ENCODE measurements at regions not wholly inside any gene's neighbourhood (a gene's known extent, or its start where the extent isn't known, plus 50 kb on each side); places are given as distances from the start of the nearest gene placed in this dataset.
"Not testable (repeated sequence)": the region's sequence is repeated elsewhere in the genome, so short reads cannot be mapped to it uniquely, and the experiment has no call there.

- Mint-ChIP-seq H3K36me3 (ENCODE audit: low read depth) (no peaks in the 10 kb centered on the region), H3K9me3 (no peaks in the 10 kb centered on the region), H3K4me3 (no peak overlapping the region), H3K4me1 (ENCODE audit: low read depth) (peaks cover 61% of the 10 kb centered on the region), H3K27ac (peak overlapping the region; percentile 50), H3K27me3 (ENCODE audit: low read depth) (no peaks in the 10 kb centered on the region)
- intact Hi-C loops (cut with micrococcal nuclease) = loop anchor here (2.0 kb wide), 2 partner anchors 218 to 228 kb away; no protein-coding TSS in a partner anchor
- DNase-seq = no peak
- CTCF ChIA-PET = interaction anchor here (0.5 to 1.4 kb wide), 9 partner anchors 14 to 248 kb away, joined by 3 to 12 read pairs (median 4); no protein-coding TSS in a partner anchor
Observed at GRCh38 chr20:53870426-53871315, 199.7 kb downstream of the BCAS1 start.

DNA sequence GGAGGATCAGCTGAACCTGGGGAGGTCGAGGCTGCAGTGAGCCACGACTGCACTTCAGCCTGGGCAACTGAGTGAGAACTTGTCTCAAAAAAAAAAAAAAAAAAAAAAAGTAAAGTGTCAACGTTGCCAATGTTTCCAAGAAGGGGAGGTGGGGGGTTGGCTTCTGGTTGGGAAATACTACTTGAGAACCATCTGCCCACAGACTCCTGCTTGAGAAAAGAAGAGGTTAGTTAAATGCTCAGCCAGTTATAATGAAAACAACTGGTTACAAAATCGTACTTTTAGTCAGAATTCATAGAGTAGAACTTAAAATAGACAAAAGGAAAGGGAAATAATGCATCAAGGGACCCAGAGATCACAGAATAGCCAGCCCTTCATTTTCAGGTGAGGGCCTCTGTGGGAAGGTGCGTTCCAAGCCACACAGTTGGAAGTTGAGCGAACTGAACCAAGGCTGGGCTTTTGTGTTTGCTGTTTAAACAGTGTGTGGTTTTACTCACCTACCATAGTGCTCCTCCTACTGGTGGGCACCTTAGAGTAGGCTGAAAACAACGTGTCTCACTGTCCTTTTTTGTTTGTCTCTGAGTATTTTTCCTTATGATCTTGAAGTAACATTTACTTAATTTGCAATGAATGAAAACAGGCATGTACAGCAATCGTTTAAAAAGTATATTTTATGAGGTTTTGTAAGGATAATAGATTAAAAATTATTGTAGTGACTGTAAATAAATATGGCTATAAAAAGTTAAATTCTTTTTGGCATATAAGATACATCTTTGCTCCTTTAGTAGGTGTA is 200.7 kb downstream of the BCAS1 start:
- peaks cover 67% of the 10 kb centered on the region for H3K4me1 Mint-ChIP-seq (ENCODE audit: low read depth)
- H3K4me3 Mint-ChIP-seq = peak overlapping the region; percentile 57
- intact Hi-C loops (cut with micrococcal nuclease) = loop anchor here (1.0 to 5.0 kb wide), 9 partner anchors 24 to 291 kb away; no protein-coding TSS in a partner anchor
- H3K36me3 Mint-ChIP-seq (ENCODE audit: low read depth) = no peaks in the 10 kb centered on the region
- H3K27ac Mint-ChIP-seq = peak overlapping the region; percentile 90
- DNase-seq = peak; percentile 85
- H3K27me3 Mint-ChIP-seq (ENCODE audit: low read depth) = no peaks in the 10 kb centered on the region
- CTCF ChIA-PET = interaction anchor here (0.6 to 1.4 kb wide), 7 partner anchors 22 to 216 kb away, joined by 3 to 12 read pairs (median 4); no protein-coding TSS in a partner anchor
- no peaks in the 10 kb centered on the region for H3K9me3 Mint-ChIP-seq

GRCh38 chr20:53867741-53868351 is 202.5 kb downstream of the BCAS1 start:
- intact Hi-C loops (cut with micrococcal nuclease) = loop anchor here (5.0 kb wide), 1 partner anchor 131 kb away; no protein-coding TSS in a partner anchor
- Mint-ChIP-seq H3K36me3 (ENCODE audit: low read depth) (no peaks in the 10 kb centered on the region), H3K4me3 (peak overlapping the region; percentile 51), H3K4me1 (ENCODE audit: low read depth) (peaks cover 73% of the 10 kb centered on the region), H3K27me3 (ENCODE audit: low read depth) (no peaks in the 10 kb centered on the region), H3K9me3 (no peaks in the 10 kb centered on the region), H3K27ac (peak overlapping the region; percentile 83)
- CTCF ChIA-PET = interaction anchor here (0.6 kb wide), 1 partner anchor 211 kb away, joined by 4 read pairs; no protein-coding TSS in a partner anchor
- DNase-seq = no peak

GRCh38 chr20:53866794-53867740 is 203.3 kb downstream of the BCAS1 start:
- CTCF ChIA-PET = interaction anchor here (0.8 to 1.0 kb wide), 3 partner anchors 27 to 288 kb away, joined by 3 to 4 read pairs (median 3); no protein-coding TSS in a partner anchor
- Mint-ChIP-seq H3K27ac (peak overlapping the region; percentile 83), H3K9me3 (no peaks in the 10 kb centered on the region), H3K27me3 (ENCODE audit: low read depth) (no peaks in the 10 kb centered on the region), H3K4me1 (ENCODE audit: low read depth) (peaks cover 66% of the 10 kb centered on the region), H3K36me3 (ENCODE audit: low read depth) (no peaks in the 10 kb centered on the region), H3K4me3 (peak overlapping the region; percentile 51)
- DNase-seq = peak; percentile 25
- intact Hi-C loops (cut with micrococcal nuclease) = loop anchor here (5.0 kb wide), 1 partner anchor 130 kb away; no protein-coding TSS in a partner anchor

- CTCF ChIA-PET = interaction anchor here (0.8 to 1.5 kb wide), 5 partner anchors 26 to 287 kb away, joined by 3 to 4 read pairs (median 3); no protein-coding TSS in a partner anchor
- Mint-ChIP-seq H3K9me3 (no peaks in the 10 kb centered on the region), H3K27ac (peak overlapping the region; percentile 83), H3K27me3 (ENCODE audit: low read depth) (no peaks in the 10 kb centered on the region), H3K4me1 (ENCODE audit: low read depth) (peaks cover 57% of the 10 kb centered on the region), H3K4me3 (peak overlapping the region; percentile 51), H3K36me3 (ENCODE audit: low read depth) (no peaks in the 10 kb centered on the region)
- DNase-seq = no peak
- intact Hi-C loops (cut with micrococcal nuclease) = loop anchor here (5.0 kb wide), 1 partner anchor 129 kb away; no protein-coding TSS in a partner anchor
Observed at GRCh38 chr20:53865901-53866793, 204.2 kb downstream of the BCAS1 start.

DNA sequence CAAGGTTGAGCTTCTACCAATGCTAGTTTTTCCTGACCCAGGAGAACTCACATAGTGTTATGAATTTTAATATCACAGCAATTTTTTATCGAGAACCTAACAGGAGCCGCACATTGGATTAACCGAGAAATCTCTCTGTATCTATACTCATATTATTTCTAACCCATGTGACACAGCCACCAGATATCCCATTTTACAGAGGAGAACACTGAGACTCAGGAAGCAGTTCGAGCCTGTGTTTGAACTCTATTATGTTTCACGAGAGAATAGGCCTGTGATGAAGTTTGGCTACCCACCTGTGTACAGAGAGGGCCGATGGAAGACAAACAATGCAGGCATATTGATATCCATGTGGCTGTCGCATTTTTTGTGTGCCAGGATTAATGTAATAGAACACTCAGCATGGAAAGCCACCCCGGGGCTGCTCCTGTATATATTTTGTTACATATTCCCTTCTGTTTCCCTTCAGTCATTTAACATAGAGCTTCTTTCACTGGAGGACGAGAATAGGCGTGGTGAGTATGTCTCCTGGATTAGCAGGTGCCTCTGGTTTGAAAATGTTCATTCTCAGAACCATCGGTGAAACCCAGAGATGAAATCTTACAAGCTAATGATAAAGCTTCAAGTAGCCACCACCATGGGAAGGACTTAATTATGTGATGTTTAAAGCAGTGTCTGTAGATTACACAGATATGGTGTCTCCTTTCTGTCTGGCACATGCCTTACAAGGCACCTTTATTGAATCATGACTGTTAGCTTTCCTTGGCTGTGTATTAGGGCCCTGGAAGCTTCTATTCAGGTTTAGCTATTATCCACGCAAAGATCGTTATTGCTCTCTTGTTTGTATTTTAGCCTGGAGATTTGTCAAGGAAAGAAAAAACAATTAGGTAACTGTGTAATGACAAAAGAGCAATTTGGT is 205.4 kb downstream of the BCAS1 start:
- H3K27me3 Mint-ChIP-seq (ENCODE audit: low read depth); H3K36me3 Mint-ChIP-seq (ENCODE audit: low read depth); H3K4me3 Mint-ChIP-seq; DNase-seq; H3K9me3 Mint-ChIP-seq: not testable (repeated sequence)
- CTCF ChIA-PET = interaction anchor here (0.6 to 1.6 kb wide), 6 partner anchors 47 to 286 kb away, joined by 3 to 4 read pairs (median 3); no protein-coding TSS in a partner anchor
- Mint-ChIP-seq H3K27ac (peak overlapping the region; percentile 83), H3K4me1 (ENCODE audit: low read depth) (peaks cover 51% of the 10 kb centered on the region)
- intact Hi-C loops (cut with micrococcal nuclease) = loop anchor here (5.0 kb wide), 1 partner anchor 128 kb away; no protein-coding TSS in a partner anchor

DNA sequence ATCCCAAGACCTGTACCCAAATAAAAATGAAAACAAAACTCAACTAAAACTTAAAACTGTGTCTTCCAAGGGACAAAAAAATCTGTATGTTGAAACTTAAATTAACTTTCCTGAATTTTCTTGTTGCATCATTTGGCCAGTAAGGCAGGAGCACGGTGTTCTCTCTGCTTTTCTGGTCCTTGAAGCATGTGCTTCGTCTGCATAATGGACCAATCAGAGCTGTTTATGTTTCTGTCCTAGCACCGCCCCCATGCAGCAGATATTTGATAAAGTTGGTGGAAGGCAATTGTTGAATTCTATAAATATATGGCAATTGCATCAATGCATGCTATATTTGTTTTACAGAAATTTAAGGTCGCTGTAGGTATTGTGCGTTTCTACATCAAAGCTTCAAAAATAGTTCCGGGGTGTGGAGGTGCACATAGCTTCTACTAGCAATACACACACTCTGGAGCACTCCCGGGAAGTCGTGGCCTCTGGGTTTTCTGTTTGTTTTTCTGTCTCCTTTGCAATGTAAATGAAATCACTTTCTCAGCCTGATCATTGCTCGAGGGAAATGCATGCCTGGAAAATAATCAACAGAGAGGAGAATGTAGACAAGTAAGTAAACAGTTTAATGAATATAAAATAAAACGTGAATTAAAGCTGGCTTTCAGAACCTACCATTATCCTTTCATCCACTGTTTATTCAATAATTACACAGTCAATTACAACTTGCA is 206.3 kb downstream of the BCAS1 start:
- H3K4me3 Mint-ChIP-seq; intact Hi-C loops (cut with micrococcal nuclease); H3K27me3 Mint-ChIP-seq (ENCODE audit: low read depth); H3K36me3 Mint-ChIP-seq (ENCODE audit: low read depth); H3K9me3 Mint-ChIP-seq; DNase-seq: not testable (repeated sequence)
- Mint-ChIP-seq H3K4me1 (ENCODE audit: low read depth) (peaks cover 45% of the 10 kb centered on the region), H3K27ac (peak overlapping the region; percentile 50)
- CTCF ChIA-PET = interaction anchor here (0.7 to 1.6 kb wide), 3 partner anchors 8 to 75 kb away, joined by 3 read pairs; no protein-coding TSS in a partner anchor

DNA sequence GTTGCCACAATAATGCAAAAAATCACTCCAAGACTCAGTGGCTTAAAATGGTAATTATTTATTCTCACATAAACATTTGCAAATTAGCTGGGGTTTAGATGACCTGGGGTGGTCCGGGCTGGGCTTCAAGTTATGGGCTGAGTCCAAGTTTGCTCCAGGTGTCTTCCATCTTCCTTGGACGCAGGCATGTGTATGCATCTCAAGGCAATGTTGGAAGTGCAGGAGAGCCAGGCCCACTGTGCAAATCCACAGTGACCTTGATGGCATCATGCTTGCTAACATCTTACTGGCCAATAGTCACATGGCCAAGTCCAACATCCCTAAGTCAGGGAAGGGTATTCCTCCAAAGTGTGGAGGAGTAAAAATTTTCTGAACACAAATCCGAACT is 206.9 kb downstream of the BCAS1 start:
- H3K27ac Mint-ChIP-seq; H3K36me3 Mint-ChIP-seq (ENCODE audit: low read depth); H3K4me3 Mint-ChIP-seq; H3K9me3 Mint-ChIP-seq; H3K27me3 Mint-ChIP-seq (ENCODE audit: low read depth); DNase-seq; intact Hi-C loops (cut with micrococcal nuclease): not testable (repeated sequence)
- peaks cover 45% of the 10 kb centered on the region for H3K4me1 Mint-ChIP-seq (ENCODE audit: low read depth)
- CTCF ChIA-PET = interaction anchor here (0.7 to 1.1 kb wide), 2 partner anchors 9 to 63 kb away, joined by 3 read pairs; no protein-coding TSS in a partner anchor

DNA sequence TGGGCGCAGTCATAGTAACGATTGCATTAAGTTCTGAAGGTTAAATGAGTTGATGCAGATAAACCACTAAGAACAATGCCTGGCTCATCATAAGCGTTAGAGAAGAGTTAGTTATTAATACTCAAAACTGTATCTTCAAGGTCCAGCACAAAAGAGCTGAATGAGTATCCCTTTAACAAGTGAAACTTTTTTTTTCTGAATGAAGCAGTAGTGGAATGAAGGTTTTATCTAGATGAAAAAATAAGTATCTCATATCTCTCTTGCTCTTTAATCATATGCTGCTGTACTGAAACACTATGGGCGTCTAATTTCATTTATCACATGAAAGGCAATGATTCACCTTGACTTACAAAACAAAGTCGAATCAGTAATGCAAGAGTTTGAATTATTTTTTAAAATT is 207.4 kb downstream of the BCAS1 start:
- not testable (repeated sequence) for H3K27me3 Mint-ChIP-seq (ENCODE audit: low read depth)

More for the DNA sequence above, 207.4 kb downstream of the BCAS1 start:
- CTCF ChIA-PET = interaction anchor here (0.6 to 1.1 kb wide), 3 partner anchors 9 to 113 kb away, joined by 3 to 4 read pairs (median 3); no protein-coding TSS in a partner anchor
- H3K36me3 Mint-ChIP-seq (ENCODE audit: low read depth); H3K9me3 Mint-ChIP-seq; H3K27ac Mint-ChIP-seq; intact Hi-C loops (cut with micrococcal nuclease); H3K4me3 Mint-ChIP-seq; DNase-seq: not testable (repeated sequence)
- H3K4me1 Mint-ChIP-seq (ENCODE audit: low read depth) = peaks cover 44% of the 10 kb centered on the region
